VCaP (cell line): ENCODE measurements at regions not wholly inside any gene's neighbourhood (a gene's known extent, or its start where the extent isn't known, plus 50 kb on each side); places are given as distances from the start of the nearest gene placed in this dataset.

Experiments used
- H3K27ac ChIP-seq: fragments of 450-650 bp; 2 replicates; pipeline ENCODE4 v1.5.1; 2017
- TF ChIP-seq, protein P1 (sequence below): fragments of 450-650 bp; conservative IDR thresholded peaks from 2 replicates; pipeline ENCODE4 v1.5.1; 2017; ENCODE audit warnings: mild to moderate bottlenecking, moderate library complexity

DNA sequence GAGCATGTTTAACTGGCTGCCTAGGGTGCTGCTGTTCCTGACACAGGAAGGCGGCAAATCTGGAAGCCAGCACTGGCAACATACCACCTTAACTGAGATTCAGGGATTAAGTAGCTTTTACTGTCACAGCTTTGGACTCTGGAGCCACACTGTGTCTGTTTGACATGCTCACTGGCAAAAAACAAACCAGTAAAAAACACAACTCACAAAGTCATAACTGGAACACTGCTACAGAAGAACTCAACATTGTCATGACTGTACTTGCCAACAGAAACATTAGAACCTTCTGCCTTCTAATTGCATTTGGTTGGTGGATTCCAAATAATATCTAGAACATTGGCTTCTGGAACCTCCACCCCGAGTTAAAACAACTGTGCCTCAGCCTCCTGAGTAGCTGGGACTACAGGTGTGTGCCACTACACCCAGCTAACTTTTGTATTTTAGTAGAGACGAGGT is 117.6 kb downstream of the TTC6 start:
- peak overlapping the region; percentile 24; the same call in 1 of the 2 replicates for H3K27ac ChIP-seq
- TF ChIP-seq, protein P1, sequence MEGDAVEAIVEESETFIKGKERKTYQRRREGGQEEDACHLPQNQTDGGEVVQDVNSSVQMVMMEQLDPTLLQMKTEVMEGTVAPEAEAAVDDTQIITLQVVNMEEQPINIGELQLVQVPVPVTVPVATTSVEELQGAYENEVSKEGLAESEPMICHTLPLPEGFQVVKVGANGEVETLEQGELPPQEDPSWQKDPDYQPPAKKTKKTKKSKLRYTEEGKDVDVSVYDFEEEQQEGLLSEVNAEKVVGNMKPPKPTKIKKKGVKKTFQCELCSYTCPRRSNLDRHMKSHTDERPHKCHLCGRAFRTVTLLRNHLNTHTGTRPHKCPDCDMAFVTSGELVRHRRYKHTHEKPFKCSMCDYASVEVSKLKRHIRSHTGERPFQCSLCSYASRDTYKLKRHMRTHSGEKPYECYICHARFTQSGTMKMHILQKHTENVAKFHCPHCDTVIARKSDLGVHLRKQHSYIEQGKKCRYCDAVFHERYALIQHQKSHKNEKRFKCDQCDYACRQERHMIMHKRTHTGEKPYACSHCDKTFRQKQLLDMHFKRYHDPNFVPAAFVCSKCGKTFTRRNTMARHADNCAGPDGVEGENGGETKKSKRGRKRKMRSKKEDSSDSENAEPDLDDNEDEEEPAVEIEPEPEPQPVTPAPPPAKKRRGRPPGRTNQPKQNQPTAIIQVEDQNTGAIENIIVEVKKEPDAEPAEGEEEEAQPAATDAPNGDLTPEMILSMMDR: no peak

DNA sequence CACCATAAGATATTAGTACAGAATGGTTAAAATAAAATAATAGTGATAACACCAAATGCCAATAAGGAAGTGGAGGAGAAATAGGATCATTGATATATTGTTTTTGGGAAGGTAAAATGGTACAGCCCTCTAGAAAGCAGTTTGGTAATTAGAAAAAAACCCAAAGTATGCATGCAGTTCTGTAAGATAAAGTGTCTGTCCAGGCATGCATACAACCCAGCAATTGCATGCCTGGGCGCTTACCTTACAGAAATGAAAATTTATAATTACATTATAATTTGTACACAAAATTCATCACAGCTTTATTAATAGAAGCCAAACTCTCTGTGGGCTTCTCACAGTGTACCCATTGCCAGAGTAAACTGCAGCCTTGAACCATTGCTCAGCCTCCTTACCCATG is 124.7 kb downstream of the TTC6 start:
- TF ChIP-seq, protein P1: no peak
- no peak overlapping the region for H3K27ac ChIP-seq

DNA sequence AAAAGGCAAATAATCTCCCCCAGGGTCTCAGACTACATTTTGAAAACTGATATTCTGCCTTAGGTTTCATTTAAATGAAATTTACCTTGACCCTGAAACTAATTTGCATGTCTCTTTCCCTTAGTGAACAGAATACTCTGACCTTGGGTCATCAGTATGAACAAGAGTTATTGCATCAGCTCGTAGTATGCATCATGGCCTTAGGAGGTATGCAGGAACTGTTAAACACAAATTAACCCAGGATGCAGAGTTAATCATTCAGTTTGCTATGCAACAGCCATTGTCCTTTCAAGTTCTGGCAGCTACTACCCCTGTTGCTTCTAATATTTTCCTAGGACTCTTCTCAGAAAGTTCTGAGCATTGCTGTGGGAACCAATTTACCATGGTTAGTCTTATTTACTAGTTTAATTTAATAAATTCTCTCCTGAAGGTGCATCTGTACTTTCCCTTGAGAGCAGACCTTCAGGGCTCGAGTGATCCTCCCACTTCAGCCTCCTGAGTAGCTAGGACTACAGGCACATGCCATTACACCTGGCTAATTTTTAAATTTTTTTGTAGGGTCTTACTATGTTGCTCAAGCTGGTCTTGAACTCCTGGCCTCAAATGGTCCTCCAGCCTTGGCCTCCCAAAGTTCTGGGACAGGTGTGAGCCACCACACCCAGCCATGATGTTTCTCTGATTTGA is 126.7 kb downstream of the TTC6 start:
- TF ChIP-seq, protein P1: no peak
- H3K27ac ChIP-seq: no peak overlapping the region

DNA sequence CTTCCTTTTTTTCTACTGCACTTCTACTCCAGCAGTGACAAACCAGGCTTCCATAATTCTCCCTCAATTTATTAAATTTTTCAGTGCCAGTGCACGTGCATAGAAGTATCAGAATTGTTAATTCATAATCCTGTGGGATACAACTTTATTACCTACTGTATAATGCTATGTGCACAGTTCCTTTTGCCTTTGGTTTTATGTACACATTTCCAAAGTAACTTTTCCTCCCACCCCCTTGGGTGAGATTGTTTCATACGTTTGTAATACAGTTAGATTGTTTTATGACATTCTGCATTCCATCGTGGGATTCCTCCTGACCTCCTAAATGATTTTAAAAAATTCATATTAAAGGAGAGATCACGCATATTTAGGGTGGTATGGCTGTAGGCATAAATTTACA is 128.1 kb downstream of the TTC6 start:
- TF ChIP-seq, protein P1: no peak
- no peak overlapping the region for H3K27ac ChIP-seq

DNA sequence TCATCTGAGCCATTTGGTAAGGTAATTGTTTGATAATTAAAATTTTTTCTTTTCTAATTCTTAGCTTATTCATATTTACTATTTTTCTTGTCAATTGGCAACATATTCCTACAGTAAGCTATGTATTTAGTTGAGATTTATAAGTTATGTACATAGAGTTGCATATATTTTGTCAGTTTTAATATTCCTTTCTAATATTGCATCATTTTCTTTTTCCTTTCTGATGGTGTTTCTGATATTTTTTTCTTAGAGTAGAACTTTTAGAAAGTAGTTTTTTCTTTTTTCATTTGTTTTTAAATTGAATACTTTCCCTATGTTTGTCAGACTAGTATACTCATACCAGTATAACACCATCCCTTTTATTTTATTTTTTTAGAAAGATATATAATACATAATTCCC is 131.3 kb downstream of the TTC6 start:
- TF ChIP-seq, protein P1: no peak
- H3K27ac ChIP-seq: no peak overlapping the region

DNA sequence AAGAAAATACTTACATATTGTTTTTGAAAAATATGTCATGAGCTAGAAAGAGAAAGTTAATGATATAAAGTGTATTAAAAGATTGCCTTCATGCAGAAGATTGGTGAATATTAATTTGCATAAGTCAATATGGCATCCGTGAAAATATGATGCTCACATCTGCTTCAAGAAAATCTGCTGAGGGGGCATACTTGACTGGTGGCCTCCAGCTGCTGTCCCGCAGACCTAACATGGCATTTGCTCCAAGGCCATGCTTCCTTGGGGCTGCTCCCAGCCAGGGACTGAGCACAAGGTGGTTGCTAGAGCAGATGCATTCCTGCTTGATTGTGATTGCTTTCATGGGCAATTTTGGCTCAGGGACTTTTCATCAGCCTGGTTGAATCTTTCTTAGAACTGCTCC is 133.8 kb downstream of the TTC6 start:
- no peak overlapping the region for H3K27ac ChIP-seq
- TF ChIP-seq, protein P1: no peak

DNA sequence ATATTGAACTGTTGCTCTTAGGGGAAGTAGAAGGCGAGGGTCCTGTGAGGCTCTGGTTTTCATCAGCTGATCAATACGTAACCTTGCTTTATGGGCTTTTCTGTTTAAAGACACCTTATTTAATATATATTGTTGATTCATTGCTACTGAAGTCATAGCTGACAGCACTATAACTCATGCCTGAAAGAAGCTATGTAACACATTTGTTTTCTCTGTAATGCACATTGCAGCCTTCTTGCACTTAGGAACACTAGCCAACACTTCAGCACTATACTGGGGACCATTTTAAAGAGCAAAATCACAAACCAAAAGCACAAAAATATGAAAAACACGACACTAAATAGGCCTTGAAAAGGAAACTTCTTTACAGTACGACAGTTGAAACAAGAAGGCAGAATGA is 135.7 kb downstream of the TTC6 start:
- TF ChIP-seq, protein P1: no peak

More for the DNA sequence above, 135.7 kb downstream of the TTC6 start:
- no peak overlapping the region for H3K27ac ChIP-seq
